NCI-H1092 (cell line): ENCODE measurements at regions not wholly inside any gene's neighbourhood (a gene's known extent, or its start where the extent isn't known, plus 50 kb on each side); places are given as distances from the start of the nearest gene placed in this dataset.
"Not testable (repeated sequence)": the region's sequence is repeated elsewhere in the genome, so short reads cannot be mapped to it uniquely, and the experiment has no call there.

Experiments used
- DNase-seq: peaks from one replicate; lab custom pipeline; 2025; lab: John Stamatoyannopoulos, UW

DNA sequence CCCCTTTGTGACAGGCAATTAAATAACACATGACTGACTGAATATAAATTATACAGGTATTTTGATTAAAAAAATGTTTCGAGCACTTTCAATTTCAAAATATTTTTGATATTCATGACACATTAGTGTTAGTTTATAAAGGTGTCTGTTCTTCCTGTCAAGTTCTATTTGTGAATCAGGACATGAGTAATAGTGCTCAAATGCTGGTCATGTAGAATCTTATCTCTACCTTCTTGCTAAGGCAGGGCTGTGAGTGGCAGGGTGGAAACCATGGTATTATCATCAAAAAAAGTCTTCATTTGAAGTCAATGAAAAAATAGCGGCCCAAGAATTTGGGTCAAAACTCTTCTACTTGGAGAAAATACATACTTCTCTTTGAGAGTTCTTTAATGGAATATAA, 250.2 kb downstream of the DACT1 start:
- DNase-seq: no peak

DNA sequence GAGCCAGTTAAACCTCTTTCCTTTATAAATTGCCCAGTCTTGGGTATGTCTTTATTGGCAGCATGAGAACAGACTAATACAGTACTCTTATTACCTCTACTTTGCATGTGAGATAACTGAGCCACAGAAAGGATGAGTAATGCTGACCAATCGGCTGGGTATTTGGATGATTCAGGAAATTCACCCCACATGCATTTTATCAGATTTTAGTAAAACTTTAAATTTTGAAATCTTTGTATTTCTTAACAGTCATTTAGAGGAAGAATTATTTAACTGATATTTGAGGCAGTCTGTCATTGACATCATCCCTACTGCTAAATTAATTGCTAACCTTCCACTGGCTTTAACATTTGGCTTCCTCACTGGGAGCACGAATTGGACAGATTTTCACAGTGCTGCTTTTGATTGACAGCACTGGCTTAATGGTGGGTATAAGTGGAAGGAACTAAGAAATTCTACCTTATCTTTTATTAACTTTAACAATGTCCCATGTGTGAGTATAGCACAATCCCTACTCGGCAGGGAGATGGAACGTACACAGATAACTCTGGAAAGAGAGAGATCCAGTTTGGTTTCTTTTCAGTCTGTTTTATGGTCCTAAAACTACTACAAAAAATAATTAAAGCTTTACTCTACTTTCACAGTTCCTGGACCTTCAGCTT, 261.0 kb downstream of the DACT1 start:
- DNase-seq: no peak

DNA sequence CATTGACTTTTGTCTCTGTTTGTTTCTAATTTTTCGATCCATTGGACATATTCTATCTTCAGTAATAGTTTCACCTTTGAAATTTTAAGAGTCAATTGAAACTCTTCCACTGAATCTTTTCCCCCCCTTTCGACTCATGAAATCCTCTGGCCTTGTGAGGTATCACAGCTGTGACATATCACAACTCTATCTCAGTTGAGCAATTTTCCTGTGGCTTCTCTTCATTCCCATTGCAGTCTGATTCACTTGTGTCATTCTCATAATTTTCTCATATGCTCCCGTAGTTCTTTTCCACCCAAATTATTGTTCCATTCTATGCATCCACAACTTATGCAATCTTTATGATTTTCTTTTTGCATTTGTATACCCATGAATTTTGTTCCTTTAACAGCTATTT, 261.6 kb downstream of the DACT1 start:
- DNase-seq: no peak

DNA sequence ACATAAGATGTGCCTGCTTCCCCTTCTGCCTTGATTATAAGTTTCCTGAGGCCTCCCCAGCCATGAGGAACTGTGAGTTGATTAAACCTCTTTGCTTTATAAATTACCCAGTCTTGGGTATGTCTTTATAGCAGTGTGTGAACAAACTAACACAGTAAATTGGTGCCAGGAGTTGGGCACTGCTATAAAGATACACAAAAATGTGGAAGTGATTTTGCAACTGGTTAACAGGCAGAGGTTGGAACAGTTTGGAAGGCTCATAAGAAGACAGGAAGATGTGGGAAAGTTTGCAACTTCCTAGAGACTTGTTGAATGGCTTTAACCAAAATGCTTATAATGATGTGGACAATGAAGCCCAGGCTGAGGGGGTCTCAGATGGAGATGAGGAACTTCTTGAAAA, 264.1 kb downstream of the DACT1 start:
- DNase-seq: no peak

DNA sequence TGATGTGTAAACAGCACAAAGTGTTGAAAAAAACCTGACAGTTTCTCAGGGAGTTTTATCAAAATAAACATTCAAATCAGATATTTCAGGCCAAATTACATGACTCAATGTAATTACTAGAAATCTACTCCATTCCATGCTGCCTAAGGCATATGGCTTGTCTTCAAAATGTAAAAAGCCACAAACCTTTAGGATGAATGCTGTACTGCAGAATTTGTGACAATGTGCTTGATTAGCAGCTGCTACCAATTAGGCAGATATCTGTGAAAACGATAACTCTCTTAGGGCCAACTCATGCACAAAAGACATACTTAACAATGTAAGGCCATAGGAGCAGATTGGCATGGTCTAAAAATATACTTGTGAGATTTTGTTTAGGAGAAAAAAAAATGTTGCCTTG, 267.0 kb downstream of the DACT1 start:
- no peak for DNase-seq

DNA sequence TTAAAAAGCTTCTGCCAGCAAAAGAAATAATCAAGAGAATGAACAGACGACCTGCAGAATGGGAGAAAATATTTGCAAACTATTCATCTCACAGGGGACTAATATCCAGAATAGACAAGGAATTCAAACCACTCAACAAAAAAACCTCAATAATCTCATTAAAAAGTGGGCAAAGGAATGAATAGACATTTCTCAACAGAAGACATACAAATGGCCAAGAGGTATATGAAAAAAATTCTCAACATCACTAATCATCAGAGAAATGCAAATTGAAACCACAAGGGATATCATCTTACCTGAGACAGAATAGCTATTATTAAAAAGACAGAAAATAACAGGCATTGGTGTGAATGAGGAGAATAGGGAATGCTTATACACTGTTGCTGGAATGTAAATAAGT, 270.0 kb downstream of the DACT1 start:
- DNase-seq: no peak

DNA sequence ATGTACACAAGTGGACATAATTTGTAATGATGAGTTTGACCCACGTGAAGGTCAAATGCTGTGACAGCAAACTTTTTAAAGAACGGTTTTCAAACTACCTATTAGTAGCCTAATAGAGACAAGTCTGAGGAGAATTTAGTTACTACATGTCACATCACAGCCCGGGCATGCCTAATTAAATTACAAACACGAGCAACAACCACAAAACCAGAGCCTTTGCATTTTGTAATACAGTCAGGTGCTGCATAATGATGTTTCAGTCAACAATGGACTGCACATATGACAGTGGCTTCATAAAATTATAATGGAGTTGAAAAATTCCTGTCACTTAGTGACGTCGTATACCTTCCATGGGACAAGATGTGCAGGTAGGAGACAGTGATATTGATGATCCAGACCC, 274.5 kb downstream of the DACT1 start:
- no peak for DNase-seq

DNA sequence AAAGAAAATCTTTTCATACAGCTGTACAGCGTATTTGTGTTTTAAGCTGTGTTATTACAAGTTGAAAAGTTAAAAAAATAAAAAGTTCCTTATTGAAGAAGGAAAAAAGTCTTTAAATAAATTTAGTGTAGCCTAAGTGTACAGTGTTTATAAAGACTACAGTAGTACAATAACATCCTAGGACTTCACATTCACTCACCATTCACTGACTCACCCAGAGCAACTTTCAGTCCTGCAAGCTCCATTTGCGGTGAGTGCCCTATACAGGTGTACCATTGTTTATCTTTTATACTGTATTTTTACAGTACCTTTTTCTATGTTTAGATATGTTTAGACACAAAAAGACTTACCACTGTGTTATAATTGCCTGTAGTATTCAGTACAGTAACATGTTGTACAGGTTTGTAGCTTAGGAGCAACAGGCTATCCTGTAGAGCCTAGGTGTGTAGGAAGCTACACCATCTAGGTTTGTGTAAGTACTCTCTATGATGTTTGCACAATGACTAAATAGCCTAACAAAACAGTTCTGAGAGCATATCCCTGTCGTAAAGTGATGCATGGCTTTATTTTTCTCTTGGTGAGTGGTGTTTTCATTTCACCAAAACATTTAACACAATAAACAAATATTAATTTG, 275.2 kb downstream of the DACT1 start:
- DNase-seq: no peak

DNA sequence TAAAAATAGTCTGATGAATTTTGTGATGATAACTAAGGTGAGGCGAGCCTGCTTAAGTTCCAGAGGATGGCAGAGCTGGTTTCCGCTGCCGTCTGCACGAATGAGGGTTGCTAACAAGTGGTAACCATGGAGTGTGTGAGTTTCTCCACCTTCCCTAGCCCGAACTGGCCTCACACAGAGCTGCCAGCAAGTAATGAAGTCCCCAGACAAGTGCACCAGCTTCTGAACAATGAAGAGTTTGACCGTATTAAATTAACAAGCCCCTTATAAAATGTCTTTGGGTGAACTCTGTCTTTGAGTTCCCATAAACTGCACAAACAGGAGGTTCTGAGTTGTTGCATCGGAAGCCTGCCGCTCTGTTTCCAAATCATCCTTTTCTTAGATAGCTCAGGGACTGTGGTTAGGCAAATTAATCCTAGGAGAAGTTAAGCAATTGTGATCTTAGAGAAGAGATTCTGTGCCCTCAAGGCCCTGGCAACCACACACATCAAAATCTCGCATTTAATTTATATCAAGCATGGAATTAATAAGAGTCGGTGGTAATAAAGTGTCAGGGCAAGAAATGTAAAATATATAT, 274.1 kb upstream of the DAAM1 start:
- no peak for DNase-seq

DNA sequence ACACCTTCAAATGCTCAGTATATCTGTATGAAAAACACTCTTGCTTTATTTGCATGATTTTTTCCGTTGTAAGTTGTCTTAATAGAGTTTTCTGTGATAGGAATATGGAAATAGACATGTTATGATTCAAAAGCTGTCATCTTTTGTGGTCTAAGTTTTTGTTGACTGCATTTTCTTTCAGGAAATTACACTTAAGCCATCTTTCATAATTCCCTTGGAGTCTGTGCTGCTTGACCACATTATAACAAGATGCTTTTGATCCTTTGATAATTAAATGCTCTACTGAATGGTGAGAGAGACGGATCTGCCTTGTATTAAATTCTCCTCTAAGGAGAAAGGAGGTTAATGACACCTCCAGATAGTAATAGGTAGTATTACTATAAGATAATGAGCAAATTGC, 272.8 kb upstream of the DAAM1 start:
- DNase-seq: no peak

DNA sequence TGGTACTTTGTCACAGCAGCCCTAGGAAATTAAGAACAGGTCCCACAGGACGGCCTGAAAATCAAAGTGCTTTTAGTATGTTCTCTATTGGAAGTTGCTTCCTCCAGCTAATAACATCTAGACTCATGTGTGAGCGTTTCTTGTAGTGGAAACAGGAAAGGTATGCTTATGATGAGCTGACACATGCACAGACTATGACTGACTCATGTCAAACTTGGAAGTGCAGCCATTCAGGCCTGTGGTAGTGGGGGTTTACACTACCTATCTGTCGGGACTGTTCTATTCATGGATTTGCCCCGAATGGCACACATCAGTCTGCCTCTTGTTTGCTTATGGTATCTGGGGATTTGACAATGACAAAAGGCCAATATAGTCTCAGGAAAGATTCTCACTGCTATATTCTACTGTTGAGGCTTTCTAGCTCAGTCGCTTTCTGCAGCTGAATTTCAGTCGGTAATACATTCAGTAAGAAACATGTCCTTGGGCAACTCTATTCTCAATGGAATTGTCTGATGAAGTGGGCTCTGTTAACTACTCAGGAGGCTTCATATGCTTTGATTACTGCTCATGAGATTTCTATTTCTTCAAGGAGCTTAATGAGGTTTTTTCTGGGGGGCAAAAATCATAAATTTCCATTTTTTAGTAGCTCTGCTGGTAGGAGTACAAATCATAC, 270.3 kb upstream of the DAAM1 start:
- DNase-seq: no peak

DNA sequence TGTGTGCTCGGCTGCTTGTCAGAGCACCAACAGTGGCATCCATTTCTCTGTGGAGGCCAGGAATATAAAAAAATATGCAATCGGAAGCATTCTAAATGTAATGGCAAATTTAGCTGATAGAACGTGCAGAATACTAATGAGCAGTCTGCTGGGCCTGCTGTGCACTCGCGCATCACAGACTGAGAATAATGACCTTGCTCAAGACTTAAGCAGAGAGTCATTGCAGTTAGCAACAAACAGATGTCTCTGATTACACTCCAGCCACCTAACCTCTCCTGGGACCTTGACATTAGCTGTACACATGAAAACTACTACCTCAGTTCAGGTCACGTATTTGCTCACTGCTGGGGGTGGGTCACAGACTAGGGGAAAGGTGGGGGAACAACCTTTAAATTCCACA, 269.2 kb upstream of the DAAM1 start:
- DNase-seq: no peak

DNA sequence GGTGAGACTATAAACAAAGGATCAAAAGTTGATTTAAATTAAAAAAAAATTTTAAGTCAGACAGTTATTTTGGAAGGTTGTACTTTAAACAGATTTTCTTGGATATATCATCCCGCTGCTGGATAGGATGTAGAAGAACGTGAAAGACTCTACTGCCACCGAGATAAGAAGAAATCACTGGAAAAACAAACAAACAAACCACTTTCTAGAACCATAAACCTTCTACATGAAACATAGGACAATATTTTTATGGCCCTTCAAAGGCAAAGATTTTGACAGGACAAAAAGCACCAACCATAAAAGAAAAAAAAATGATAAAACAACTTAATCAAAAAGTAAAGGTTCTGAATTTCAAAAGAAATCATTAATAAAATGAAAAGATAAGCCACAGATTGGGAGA, 268.2 kb upstream of the DAAM1 start:
- DNase-seq: no peak

DNA sequence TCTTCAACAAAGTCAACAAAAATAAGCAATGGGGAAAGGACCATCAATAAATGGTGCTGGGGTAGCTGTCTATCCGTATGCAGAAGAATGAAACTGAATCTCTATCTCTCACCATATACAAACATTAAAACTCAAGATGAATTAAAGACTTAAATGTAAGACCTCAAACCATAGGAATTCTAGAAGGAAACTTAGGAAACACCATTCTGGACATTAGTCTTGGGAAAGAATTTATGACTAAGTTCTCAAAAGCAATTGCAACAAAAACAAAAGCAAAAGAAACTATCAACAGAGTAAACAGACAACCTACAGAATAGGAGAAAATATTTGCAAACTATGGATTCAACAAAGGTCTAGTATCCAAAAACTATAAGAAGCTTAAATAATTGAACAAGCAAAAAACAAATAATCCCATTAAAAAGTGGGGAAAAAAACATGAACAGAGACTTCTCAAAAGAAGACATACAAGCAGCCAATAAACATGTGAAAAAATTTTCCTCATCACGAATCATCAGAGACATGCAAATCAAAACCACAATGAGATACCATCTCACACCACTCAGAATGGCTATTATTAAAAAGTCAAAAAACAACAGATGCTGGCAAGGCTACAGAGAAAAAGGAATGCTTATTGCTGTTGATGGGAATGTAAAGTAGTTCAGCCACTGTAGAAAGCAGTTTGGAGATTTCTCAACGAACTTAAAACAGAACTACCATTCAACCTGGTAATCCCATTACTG, 266.1 kb upstream of the DAAM1 start:
- not testable (repeated sequence) for DNase-seq

DNA sequence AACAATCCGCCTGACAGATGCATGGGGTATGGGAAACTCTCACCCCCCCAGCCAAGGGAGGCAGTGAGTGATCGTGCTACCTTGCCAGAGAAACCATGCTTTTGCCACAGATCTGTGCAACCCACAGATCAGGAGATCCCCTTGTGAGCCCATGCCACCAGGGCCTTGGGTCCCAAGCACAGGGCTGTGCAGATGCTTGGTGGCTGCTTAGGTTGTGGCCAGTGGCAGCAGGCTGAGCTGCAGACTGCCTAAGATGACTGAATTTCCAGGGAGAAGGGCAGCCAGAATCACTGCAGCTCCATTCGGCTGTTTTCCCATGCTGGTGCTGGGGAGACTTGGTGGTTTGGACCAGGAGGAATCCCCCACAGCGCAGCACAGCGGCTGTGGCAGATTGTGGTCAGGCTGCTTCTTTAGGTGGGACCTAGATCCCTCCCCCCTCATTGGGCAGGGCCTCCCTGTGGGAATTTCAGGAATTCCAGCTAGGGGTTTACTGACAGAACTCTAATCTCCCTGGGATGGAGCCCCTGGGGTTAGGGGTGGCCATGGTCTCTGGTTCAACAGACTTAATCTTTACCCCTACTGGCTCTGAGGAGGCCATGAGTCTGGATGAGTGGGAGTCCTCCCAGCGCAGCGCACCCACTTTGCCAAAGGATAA, 264.6 kb upstream of the DAAM1 start:
- DNase-seq: no peak

DNA sequence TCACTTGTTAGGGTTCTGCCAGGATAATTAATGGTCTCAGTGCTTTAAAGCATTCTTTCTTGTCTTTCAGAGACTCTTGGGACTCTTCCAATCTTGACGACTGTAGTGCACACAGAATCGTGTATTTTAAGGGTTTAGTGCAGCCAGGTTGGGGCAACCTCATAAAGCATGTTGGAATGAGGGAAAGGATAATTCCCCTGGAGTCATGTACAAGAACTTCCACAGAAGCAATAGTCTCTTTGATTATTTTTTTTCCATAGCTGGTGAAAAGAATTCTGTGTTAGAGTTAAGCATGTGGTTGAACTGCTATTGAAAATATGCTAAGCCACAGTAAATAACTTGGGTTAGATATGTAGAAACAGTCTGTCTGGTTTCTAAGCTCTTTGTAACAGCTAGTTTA, 246.8 kb upstream of the DAAM1 start:
- no peak for DNase-seq

DNA sequence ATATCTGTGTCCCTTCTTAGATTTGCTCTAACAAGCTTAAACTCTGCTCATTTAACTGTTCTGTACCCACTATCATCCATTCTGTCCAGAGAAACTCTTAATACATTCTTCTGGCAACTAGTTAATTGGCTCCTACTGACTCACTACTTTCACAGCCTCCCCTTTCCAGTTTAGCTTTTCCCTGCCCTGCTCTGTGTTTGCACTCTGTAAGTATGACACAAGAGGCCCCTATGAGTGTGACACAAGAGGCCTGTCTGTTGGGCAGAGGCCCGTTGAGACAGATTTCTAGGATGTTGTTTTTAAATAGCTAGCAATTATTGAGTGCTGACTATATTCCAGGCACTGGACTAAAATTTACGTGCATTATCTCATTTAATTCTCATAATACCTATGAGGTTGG, 246.0 kb upstream of the DAAM1 start:
- no peak for DNase-seq

DNA sequence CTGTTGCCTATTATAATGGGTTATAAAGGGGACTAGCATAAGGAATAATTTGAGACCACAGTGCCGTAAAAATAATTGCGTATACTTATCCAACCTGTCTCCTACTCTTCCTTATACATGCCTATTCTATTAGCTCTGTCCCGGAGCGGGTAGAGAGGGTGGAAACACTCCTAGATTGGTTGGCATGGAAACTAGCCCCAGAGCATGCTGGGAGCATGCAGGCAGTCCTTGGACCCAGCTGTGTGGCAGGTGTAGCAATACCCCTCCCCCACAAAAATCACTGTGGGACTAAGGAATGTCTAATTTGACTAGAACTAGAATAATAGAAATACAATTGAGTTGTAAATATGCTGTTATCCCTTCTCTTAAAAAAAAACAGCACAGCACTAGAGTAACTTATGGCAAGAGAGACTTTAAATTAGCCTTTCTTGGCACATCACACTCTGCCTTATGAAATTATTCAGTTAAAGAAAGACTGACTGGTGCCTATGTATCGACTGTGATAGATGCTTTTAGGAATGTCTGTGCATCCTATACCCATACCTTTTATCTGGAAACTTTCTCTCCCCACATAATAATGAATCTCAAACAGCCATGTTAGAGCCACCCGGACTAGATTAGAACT, 244.0 kb upstream of the DAAM1 start:
- DNase-seq: peak; percentile 7

DNA sequence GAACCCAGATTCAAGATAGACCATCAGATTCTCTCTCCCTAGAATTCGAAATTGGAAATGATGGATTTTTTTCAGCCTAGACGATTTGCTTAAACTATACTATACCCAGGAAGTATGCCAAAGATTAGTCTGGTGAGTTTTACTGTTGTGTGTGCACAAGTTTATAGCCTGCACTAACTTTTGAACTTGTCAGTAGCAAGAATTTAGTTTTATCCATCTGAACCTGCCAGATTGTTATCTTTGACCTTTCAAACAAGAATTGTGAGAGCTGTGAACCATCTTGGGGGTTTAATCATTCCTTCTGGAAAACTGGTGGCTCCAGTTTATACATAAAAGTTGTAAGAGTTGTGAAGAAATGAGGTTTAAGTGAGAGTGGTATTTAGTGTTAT, 243.5 kb upstream of the DAAM1 start:
- no peak for DNase-seq

DNA sequence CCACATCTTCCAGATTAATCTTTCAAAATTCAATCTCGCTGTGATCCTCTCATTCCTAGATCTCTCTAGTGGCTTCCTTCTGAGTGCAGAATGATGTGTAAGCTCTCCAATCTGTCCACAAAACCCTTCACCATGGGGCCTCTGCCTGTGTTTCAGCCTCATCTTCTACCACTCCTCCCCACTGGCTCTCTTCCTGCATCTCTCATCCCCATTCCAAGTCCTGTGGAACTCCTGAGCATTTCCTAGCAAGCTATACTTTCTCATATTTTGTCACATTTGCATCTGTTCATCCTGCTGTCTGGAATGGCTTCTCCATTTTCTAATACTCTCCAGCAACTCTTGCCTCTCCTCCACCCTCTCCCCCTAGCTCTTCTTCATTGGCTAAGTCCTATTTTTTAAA, 242.0 kb upstream of the DAAM1 start:
- no peak for DNase-seq

DNA sequence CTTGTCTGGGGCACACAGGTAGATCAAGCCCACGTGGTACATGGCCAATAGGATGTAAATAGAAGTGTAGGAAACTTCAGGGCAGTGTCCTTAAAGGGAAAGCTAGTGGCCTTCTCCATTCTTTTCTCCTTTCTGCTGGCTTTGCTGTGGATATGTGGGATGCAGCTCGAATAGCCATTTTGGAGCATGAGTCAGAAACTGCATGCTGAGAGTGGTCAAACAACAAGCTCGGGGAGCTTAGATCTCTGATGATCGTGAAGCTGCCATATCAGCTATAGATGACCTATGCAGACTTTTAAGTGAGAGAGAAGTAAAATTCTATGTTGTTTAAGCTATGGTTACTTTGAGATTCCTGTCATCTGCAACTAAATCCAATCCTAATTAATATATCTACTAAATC, 241.3 kb upstream of the DAAM1 start:
- no peak for DNase-seq
